Caco-2 (cell line): ENCODE measurements at regions not wholly inside any gene's neighbourhood (a gene's known extent, or its start where the extent isn't known, plus 50 kb on each side); places are given as distances from the start of the nearest gene placed in this dataset.

Experiments
- BruUV-seq: library from RNA; stranded (reverse); fragments of 400-500 nt; replicated peaks from 2 replicates; lab custom pipeline; 2021; lab: Mats Ljungman, UMichigan
- CTCF ChIA-PET: fragments of 300-600 bp; sonication (Branson Sonifier 250); formaldehyde crosslinking; loops from one replicate; lab custom pipeline; 2022; ENCODE audit warnings: antibody characterized with exemption; lab: Charles Lee
- POLR2A ChIA-PET: fragments of 300-600 bp; sonication (Branson Sonifier 250); formaldehyde crosslinking; loops from one replicate; lab custom pipeline; 2022; ENCODE audit warnings: antibody characterized with exemption; lab: Charles Lee
- DNase-seq, 2 experiments: peaks; one replicate each; pipeline versions ENCODE4 v3.0.0 to v3.0.0-alpha.2; 2020 to 2022
- H3K27me3 ChIP-seq: replicated peaks from 2 replicates; pipeline ENCODE4 v1.6.0; 2011; ENCODE audit warnings: low read length; ENCODE audit not compliant: control insufficient read depth, insufficient read depth
- H3K36me3 ChIP-seq: 2 replicates; pipeline ENCODE4 v1.5.1; 2011; ENCODE audit warnings: low read length; ENCODE audit not compliant: control insufficient read depth, insufficient read depth
- H3K4me1 ChIP-seq: fragments of 250-450 bp; sonication (Bioruptor Pico); 2 replicates; pipeline ENCODE4 v1.5.1; 2020; ENCODE audit warnings: mild to moderate bottlenecking
- H3K4me3 ChIP-seq: 2 replicates; pipeline ENCODE4 v1.5.1; 2011; ENCODE audit warnings: low read depth, mild to moderate bottlenecking, control low read depth, low read length
- H3K9me3 ChIP-seq: fragments of 250-450 bp; sonication (Bioruptor Pico); 2 replicates; pipeline ENCODE4 v1.5.1; 2020; ENCODE audit warnings: mild to moderate bottlenecking, moderate library complexity
- H3K27ac Mint-ChIP-seq: one replicate; pipeline ENCODE4 v1.8.0; 2022; ENCODE audit warnings: mixed read lengths; ENCODE audit not compliant: unreplicated experiment
- H3K27me3 Mint-ChIP-seq: one replicate; pipeline ENCODE4 v1.8.0; 2022; ENCODE audit warnings: mixed read lengths; ENCODE audit not compliant: insufficient read depth, unreplicated experiment
- H3K36me3 Mint-ChIP-seq: one replicate; pipeline ENCODE4 v1.8.0; 2022; ENCODE audit warnings: mild to moderate bottlenecking, mixed read lengths; ENCODE audit not compliant: insufficient read depth, unreplicated experiment
- H3K4me1 Mint-ChIP-seq: one replicate; pipeline ENCODE4 v1.8.0; 2022; ENCODE audit warnings: low read depth, mixed read lengths; ENCODE audit not compliant: unreplicated experiment
- H3K4me3 Mint-ChIP-seq: one replicate; pipeline ENCODE4 v1.8.0; 2022; ENCODE audit warnings: mild to moderate bottlenecking, moderate library complexity, mixed read lengths; ENCODE audit not compliant: unreplicated experiment
- H3K9me3 Mint-ChIP-seq: one replicate; pipeline ENCODE4 v1.8.0; 2022; ENCODE audit warnings: mixed read lengths; ENCODE audit not compliant: unreplicated experiment
- CTCF ChIP-seq, 2 experiments: fragments of 200-600 bp in 1 of 2; IDR thresholded peaks; 1 replicate in 1 of 2; 2 replicates in 1 of 2; pipeline versions ENCODE4 v1.5.1 to v1.8.0; 2011 to 2022; ENCODE audit warnings: antibody characterized with exemption in 1 of 2, control low read depth in 1 of 2, inconsistent platforms in 1 of 2, low read depth in 1 of 2, low read length in 1 of 2, mild to moderate bottlenecking in 1 of 2, moderate library complexity in 1 of 2; ENCODE audit not compliant: insufficient read depth in 1 of 2, severe bottlenecking in 1 of 2, unreplicated experiment in 1 of 2
- intact Hi-C: fragments of 100-400 bp; cut with micrococcal nuclease; formaldehyde crosslinking; loops from one replicate; pipeline ENCODE4 v1.10.0; 2022; ENCODE audit not compliant: unreplicated experiment

DNA sequence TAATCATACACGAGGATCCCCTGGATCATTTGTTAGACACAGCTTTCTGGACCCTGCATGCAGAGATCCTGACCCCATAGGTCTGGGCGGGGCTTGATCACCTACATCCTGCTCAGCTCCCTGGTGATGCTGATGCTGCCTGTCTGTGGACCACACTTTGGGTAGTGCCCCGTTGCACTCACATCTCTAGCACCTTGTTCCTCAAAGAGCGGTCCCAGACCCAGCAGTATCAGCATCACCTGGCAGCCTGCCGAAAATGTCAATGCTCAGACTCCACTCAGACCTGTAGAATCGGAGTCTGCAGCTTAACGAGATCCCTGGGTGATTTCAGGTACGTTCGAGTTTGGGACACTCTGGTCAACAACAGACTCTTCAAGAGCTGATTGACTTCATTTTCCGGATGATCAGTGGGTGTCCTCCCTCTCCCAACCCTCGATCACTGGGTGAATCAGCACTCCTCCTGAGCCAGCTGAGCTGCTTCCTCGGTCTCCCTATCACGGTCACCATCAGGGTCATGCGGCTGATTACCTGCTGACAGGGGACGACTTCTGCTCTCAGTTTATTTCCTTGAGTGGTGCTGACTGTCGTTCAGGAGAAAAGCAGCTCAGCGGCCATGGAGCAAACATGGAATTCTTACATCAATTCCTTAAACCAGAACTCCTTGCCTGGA is 150.6 kb upstream of the RAB12 start:
- no TSS peak for BruUV-seq
- no peaks in the 10 kb centered on the region for H3K27me3 Mint-ChIP-seq
- no peak overlapping the region for H3K27ac Mint-ChIP-seq
- no peak for DNase-seq
- intact Hi-C loops: no loop called here
- ChIA-PET CTCF (no interaction called here), POLR2A (no interaction called here)
- Histone ChIP-seq H3K4me1 (no peaks in the 10 kb centered on the region), H3K36me3 (no peaks in the 10 kb centered on the region), H3K4me3 (no peak overlapping the region), H3K27me3 (no peaks in the 10 kb centered on the region), H3K9me3 (no peaks in the 10 kb centered on the region)
- H3K4me3 Mint-ChIP-seq: no peak overlapping the region
- H3K4me1 Mint-ChIP-seq: no peaks in the 10 kb centered on the region
- no peaks in the 10 kb centered on the region for H3K36me3 Mint-ChIP-seq
- no peak for TF ChIP-seq CTCF (IDR thresholded peaks at IDR 0.05; ENCODE audit: insufficient read depth in 1 of 2, low read depth in 1 of 2, low read length in 1 of 2, severe bottlenecking in 1 of 2, unreplicated experiment in 1 of 2)
- H3K9me3 Mint-ChIP-seq: no peaks in the 10 kb centered on the region

DNA sequence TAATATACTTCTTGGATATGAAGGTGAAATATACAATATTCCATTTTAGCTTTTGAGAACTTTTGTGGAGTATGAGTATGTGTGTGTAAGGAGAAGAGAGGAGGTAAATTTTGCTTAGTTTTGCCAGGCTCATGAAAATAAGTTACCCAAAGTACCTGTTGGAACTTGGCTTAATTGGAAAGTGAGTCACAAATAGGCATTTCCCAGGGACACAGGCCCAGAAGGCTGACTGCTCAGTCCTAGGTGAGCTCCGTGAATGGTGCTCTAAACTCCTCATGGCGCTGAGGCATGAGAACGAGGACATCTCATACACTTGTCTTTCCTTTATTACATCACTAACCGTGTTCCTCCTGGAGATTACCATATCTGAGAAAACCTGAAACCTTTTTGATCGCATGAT is 148.5 kb upstream of the RAB12 start:
- TF ChIP-seq CTCF (IDR thresholded peaks at IDR 0.05; ENCODE audit: insufficient read depth in 1 of 2, low read depth in 1 of 2, low read length in 1 of 2, severe bottlenecking in 1 of 2, unreplicated experiment in 1 of 2): no peak
- Mint-ChIP-seq H3K4me1 (no peaks in the 10 kb centered on the region), H3K27me3 (no peaks in the 10 kb centered on the region), H3K9me3 (no peaks in the 10 kb centered on the region), H3K36me3 (no peaks in the 10 kb centered on the region), H3K27ac (no peak overlapping the region), H3K4me3 (no peak overlapping the region)
- BruUV-seq: no TSS peak
- POLR2A ChIA-PET: no interaction called here
- no peaks in the 10 kb centered on the region for H3K9me3 ChIP-seq
- intact Hi-C loops: no loop called here
- no peaks in the 10 kb centered on the region for H3K36me3 ChIP-seq
- CTCF ChIA-PET: interaction anchor here (0.9 kb wide), 1 partner anchor 17 kb away, joined by 3 read pairs; no protein-coding TSS in a partner anchor
- no peaks in the 10 kb centered on the region for H3K4me1 ChIP-seq
- H3K27me3 ChIP-seq: no peaks in the 10 kb centered on the region
- DNase-seq: no peak
- H3K4me3 ChIP-seq: no peak overlapping the region

DNA sequence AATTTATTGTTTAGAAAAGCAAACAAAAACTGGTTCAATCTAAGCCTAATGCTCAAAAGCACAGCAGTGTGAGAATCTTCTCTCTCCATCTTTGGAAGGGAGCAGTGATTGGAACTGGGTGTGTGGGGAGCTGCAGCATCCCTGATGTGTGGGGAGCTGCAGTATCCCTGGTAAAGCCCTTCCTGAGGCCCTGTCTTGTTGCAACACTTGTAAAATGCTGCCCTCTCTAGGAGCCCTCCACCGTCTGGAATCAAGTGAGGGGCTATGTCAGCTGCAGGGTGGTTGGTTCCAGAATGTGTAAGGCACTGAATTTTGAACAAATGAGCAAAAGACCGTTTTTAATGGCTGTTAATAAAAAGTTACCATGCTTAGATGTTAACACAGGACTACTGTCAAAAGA is 147.7 kb upstream of the RAB12 start:
- no peak for DNase-seq
- H3K4me3 Mint-ChIP-seq: no peak overlapping the region
- ChIA-PET POLR2A (no interaction called here), CTCF (interaction anchor here (1.5 kb wide), 1 partner anchor 17 kb away, joined by 3 read pairs; no protein-coding TSS in a partner anchor)
- intact Hi-C loops: no loop called here
- no peaks in the 10 kb centered on the region for H3K4me1 ChIP-seq
- no peak overlapping the region for H3K4me3 ChIP-seq
- H3K27ac Mint-ChIP-seq: no peak overlapping the region
- no peaks in the 10 kb centered on the region for H3K36me3 Mint-ChIP-seq
- no peaks in the 10 kb centered on the region for H3K36me3 ChIP-seq
- H3K27me3 Mint-ChIP-seq: peaks cover 3% of the 10 kb centered on the region
- H3K9me3 ChIP-seq: no peaks in the 10 kb centered on the region
- no peaks in the 10 kb centered on the region for H3K27me3 ChIP-seq
- H3K4me1 Mint-ChIP-seq: no peaks in the 10 kb centered on the region
- H3K9me3 Mint-ChIP-seq: no peaks in the 10 kb centered on the region
- TF ChIP-seq CTCF (IDR thresholded peaks at IDR 0.05; ENCODE audit: insufficient read depth in 1 of 2, low read depth in 1 of 2, low read length in 1 of 2, severe bottlenecking in 1 of 2, unreplicated experiment in 1 of 2): no peak
- BruUV-seq: no TSS peak
